Fibroblast of gingiva (primary cell): ENCODE measurements at regions not wholly inside any gene's neighbourhood (a gene's known extent, or its start where the extent isn't known, plus 50 kb on each side); places are given as distances from the start of the nearest gene placed in this dataset.
"Not testable (repeated sequence)": the region's sequence is repeated elsewhere in the genome, so short reads cannot be mapped to it uniquely, and the experiment has no call there.

Experiments
- DNase-seq: peaks from one replicate; pipeline ENCODE4 v3.0.0-alpha.2; 2011; ENCODE audit warnings: low read depth

DNA sequence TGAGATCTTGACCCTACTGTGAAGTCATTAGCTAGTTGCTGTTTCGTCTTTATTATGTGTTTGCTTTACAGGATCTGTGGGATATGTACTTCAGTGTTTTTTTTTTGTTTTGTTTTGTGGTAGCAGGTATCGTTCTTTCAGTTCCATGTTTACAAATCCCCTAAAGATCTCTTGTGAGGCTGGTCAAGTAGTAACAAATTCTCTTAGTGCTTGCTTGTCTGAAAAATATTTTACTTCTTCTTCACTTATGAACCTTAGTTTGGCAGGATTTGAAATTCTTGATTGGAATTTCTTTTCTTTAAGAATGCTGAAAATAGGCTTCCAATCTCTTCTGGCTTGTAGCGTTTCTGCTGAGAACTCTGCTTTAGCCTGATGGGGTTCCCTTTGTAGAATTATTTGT is 235.8 kb upstream of the ALCAM start:
- no peak for DNase-seq

DNA sequence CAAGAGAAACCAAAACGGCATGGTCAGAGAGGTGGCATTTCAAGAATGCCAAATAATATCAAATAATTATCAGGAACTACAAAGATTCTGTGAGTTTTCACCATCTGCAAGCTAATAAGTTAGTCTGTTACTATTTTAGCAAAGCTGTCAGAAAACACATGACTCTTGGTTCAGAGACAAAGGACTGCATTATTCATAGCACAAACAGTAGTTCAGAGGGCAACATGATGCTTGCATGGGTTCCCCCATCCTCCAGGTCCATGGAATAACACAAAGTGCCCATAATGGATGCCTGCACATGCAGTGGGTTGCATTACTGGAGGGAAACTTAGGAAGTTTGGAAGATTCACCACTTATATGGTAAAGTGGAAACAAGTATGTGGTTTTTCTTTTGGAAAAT is 228.8 kb upstream of the ALCAM start:
- no peak for DNase-seq

DNA sequence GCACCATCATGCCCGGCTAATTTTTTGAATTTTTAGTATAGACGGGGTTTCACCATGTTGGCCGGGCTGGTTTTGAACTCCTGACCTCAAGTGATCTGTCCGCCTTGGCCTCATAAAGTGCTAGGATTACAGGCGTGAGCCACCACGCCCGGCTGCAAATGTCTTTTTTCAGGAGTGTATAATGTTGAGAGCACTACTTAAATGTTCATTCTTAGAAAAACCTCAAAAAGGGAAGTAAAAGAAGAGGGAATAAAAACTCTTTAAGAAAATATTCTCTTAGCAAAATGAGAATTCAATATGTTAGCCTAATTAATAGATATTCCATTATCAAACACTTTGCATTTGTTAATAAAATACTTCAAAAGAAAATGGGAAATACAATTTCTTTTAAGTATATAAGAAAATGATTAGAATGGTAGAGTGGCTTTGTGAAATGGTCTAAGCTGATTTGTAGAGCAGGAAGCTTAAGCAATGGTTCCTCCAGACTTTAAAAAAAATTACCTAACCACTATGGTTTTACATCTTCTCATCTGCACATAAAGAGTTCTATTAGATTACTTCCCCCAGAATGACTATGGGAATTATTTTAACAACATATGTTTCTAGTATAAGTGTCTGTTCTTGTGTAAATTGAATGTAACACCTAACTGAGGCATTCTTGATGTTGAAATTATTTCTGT is 226.7 kb upstream of the ALCAM start:
- peak; percentile 27 for DNase-seq

DNA sequence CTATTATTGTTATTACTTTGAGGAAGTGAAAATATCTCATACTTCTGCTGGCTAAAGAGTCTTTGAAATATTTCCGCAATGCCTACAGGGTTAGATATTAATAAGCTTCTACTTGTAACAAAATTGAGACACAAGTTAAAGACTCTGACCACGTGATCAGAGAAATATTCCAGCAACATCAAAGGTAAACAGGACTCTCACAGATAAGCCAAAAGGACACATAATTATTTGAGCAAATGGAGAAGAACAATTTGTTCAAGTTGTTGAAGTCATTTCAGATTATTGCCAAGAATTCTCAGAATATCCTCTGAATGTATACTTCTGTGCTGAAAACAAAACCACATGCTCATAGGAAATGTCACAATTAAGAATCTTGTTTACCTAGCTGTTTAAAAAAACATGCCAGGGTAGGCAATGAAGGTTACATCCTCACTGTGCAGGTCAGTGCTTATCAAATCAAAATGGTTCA is 225.8 kb upstream of the ALCAM start:
- peak; percentile 77 for DNase-seq

DNA sequence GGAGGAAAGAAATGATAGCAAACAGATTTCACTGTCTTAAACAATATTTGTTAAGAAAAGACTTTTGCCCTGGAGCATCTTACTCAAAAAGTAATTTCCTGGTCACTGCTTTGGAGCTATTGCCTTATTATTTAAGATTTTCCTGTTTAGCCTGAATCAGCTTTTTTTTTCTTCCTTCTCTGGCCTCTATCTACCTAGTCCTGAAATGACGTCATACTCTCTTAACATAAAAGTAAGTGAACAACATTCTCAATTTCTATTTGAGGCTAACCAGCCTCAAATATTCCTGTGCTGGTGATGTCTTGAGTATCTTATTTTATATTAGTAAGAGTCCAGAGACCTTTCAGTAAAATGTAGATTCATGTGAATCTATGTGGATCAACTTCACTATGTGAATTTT is 221.9 kb upstream of the ALCAM start:
- no peak for DNase-seq

DNA sequence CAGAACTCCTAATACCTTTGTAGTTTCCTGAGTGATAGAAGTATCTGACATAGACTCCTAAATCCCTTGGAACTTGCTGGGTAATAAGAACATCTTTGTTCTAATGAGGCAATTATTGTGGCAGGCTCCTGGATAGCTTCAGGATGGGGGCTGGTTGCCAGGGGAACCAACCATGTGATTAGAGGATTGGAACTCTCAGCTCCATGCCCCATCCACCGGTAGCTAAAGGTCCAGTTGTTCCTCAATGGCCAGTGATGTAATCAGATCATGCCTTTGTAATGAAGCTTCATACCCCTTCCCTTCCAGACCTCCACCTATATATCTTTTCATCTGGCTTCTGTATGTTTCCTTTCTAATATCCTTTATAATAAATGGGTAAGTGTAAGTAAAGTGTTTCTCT is 221.2 kb upstream of the ALCAM start:
- DNase-seq = no peak

DNA sequence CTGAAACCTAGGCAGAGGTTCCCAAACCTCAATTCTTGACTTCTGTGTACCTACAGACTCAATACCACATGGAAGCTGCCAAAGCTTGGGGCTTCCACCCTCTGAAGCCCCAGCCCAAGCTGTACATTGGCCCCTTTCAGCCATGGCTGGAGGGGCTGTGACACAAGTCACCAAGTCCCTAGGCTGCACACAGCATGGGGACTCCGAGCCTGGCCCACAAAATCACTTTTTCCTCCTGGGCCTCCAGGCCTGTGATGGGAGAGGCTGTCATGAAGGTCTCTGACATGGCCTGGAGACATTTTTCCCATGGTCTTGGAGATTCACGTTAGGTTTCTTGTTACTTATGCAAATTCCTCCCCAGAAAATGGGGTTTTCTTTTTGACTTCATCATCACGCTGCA is 217.5 kb upstream of the ALCAM start:
- not testable (repeated sequence) for DNase-seq

DNA sequence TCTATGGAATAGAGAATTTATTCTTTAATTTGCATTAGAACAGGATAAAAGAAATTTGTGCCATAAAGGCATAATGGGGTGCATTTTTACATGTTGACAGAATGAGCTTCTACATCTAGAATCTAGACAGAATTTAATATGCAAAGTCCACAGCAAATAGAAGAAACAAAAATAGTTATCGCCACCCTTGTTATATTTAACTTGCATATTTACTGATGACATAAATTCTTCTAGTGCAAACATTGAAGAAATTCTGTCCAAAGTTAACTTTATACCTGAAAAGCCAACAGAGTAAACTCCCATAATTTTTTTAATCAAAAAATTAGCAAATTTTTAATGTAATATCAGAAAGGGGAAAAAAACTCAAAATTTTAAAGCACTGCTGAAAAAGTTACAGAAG is 213.7 kb upstream of the ALCAM start:
- no peak for DNase-seq

DNA sequence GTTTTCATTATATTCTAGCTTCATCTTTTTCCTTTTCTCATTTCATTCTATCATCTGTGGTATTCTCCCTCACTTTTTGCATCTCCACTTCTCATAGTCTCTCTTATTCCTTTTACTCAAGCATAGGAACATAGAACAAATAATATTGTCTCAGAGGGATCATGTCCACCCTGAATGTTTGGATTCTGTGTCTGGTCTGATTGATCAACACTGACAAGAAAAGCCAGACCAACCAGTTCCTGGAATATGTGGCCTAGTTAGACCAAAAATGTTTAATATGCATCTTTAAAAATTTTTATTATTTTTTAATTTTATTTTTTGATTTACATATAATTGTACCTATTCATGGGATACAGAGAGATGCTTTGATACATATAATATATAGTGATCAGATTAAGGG is 212.0 kb upstream of the ALCAM start:
- DNase-seq = no peak

DNA sequence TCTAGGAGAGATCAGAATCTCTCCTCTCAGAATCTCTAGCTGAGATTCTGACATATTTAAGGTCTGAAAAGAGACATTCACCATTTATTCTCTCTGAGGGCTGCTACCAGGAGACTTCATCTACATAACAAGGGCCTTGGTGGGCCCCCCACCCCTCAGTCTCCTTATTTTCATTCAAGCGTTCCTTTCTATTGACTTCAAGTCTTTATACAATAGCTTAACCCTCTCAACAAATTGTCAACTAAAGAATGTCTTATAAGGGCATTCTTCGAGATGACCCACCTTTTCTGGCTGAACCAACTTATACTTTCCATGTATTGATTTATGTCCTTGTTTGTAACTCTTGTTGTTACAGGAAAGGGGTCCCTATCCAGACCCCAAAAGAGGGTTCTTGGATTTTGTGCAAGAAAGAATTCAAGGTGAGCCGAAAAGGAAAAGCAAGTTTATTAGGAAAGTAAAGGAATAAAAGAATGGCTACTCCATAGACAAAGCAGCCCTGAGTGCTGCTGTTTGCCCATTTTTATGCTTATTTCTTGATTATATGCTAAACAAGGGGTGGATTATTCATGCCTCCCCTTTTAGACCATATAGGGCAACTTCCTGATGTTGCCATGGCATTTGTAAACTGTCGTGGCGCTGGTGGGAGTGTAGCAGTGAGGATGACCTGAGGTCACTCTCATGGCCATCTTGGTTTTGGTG is 209.5 kb upstream of the ALCAM start:
- no peak for DNase-seq

DNA sequence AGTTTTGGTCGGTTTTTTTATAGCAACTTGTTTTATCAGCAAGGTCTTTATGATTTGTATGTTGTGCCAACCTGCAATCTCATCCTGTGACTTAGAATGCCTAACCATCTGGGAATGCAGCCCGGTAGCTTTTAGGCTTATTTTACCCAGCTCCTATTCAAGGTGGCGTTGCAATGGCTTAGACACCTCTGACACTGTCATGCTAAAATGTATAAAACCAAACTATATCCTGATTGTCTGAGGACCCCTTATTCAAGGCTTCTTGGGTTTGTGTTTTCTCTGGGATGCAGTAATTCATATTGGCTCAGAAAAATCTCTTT is 209.0 kb upstream of the ALCAM start:
- no peak for DNase-seq

DNA sequence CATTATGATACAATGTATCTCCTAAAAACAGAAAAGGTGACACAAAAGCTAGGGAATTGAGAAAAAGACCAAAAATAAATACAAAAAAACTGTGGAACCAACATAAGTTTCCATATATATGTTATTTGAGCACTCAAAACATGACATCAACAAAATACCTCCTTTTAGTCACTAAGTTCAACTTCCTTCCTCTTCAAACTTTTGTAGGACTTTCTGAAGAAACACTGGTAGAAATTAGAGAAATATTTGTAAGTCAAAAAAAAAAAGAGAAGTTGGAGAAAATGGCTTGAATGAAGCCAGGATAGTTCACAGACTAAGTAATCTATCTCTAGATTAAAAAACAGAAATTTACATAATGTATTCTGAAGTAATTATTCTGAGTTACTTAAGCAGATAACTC is 208.4 kb upstream of the ALCAM start:
- no peak for DNase-seq

DNA sequence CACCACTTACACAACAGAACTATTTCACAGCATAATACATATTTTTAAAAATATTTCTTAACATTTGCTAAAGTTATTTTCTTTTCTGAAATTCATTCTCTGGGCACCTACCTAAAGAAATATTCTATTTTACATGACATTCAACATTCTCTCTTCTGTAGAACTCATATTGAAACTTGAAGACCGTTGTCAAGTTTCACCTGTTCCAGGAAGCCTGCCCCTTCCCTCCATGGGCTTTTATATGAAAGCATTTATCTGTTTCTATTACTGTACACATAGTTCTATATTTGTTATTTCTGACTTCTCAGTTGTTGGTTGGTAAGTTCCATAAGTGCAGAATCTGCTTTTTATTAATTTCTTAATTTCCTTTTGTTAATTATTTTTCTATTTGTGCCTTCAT is 204.3 kb upstream of the ALCAM start:
- DNase-seq = no peak

DNA sequence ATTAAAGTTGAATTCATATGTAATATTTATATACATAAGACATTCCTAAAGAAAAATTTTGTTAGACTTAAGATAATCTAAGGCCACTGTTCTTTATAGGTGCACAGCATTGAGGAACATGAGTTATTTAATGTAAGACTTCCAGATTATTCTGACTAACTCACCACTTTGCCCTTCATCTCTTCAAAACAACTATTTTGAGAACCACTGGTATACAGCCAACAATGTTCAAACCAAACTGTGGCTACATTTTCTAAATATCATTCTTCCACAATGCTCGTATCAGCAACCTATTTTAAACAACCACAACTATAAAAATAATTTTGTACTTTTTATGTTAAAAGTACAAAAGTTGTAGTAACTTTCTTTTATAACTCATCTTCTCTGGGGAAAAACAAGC is 199.8 kb upstream of the ALCAM start:
- DNase-seq = peak; percentile 49

DNA sequence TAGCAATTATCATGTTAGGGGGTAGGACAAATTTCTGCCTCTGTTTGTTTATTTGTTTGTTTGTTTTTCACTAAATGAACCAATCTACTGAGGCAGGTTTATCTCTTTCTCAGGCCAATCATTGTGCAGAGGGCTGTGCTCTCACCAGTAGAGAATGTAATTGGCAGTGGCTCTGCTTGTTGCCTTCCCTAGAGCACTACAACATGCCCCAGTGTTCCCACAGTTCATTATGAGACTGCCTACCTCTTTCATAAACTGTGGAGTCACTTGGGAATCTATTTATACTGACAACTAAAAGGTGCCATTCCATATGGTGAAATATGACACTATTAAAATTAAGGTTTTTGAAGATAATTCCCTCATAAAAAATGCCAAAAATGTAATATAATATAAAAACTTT is 196.3 kb upstream of the ALCAM start:
- no peak for DNase-seq

DNA sequence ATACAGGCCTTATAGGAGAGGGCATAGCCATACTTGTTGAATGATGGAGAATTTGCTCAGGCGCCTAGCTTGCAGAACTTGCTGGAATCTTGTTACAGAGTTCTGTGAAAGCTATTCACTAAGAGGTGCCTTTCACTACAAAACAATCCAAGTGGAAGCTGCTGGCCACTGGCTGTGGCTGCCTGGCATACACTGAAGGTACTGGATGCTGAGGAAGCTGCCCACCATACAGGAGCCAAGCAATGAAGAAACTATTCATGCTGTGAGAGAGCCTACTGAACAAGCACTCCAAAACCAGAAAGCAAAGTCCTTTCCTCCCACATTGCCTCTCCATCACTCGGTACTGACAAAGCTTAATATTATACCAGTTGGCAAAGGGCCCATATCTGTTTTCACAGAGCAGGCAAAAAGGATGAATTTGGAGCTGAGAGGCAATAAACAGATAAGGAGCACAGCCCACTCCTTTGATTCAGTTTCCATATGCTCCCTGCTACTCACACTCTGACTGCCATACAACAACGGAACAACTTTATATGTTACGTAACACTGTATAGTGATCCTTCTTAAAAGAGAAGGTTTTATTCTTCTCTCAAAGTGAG is 192.6 kb upstream of the ALCAM start:
- no peak for DNase-seq

DNA sequence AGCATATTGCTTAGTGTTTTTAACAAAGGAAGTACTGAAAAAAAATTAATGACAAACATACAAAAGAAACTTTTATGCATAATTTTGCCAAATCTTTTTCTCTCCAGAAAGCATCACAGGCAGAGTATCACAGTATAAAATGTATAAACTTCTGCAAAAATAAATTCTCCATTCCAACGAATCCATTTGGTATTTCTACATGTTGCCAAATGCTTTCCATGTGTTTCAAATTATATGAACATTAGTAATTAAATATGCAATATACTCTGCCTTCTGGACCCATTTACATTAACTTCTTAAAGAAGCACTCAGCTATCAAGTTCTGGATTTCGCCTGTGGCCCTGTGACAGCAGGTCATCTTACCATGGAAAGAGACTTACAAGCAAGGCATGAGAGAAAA is 189.1 kb upstream of the ALCAM start:
- peak; percentile 75 for DNase-seq

DNA sequence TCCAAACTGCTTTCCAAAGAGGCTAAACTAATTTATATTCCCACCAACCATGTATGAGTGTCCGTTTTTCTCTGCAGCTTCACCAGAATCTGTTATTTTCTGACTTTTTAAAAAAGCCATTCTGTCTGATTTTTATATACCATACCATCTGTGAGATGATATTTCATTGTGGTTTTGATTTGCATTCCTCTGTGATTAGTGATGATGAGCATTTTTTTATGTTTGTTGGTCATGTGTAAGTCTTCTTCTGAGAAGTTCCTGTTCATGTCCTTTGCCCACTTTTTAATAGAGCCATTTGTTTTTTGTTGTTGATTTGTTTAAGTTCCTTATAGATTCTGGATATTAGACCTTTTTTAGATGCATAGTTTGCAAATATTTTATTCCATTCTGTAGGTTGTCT is 179.4 kb upstream of the ALCAM start:
- no peak for DNase-seq

DNA sequence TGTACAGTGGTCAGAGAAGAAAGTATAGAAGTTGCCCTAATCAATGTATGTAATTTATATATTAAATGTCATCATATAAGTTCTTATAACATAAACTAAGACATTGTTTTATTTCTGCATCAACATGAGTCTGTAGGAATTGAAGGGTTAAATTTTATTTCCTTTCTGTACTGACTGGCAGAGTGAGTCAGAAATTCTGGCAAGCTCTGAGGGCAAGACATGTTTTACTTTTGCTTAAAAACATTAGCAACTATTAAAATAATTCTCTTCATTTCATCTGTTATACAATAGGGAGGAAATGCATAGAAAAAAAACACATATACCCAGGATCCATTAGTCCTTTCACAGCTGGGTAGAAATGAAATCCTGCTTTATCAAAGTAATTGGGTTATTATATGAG is 171.4 kb upstream of the ALCAM start:
- peak; percentile 25 for DNase-seq

DNA sequence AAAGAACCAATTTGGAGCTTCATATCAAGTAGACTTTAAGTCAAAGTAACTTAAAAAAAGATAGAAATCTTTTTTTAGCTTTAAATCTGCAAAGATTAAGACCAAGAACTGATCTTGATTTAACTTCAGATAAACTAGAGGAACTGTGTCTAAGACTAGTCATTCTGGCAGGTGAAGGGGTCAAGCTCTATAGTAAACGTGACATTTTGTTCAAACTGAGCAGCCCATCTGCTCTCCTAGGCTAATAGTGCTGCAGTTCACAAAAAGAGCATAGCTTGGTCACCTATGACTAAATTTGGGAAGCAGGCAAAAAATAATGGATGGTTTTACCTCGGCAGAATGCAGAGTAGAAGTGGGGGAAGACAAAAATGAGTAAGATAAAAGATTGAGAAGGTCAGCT is 168.8 kb upstream of the ALCAM start:
- DNase-seq = no peak

DNA sequence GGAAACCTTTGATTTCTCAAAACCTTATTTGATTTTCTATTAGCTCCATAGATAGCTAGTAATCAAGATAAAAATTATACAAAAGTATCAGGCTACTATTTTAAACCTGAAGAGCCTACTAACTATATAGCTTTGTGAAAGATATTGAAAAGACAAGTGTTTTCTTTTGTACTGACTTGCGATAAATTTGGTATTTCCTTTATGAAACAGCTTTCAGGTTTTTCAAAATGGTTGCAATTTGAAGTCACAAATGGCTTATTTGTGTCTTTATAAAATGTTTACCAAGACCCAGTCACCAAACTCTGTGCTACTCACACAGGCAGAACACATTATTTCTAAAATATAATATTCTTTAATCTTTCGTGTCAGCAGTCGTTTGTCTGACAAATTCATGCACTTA is 167.5 kb upstream of the ALCAM start:
- no peak for DNase-seq

DNA sequence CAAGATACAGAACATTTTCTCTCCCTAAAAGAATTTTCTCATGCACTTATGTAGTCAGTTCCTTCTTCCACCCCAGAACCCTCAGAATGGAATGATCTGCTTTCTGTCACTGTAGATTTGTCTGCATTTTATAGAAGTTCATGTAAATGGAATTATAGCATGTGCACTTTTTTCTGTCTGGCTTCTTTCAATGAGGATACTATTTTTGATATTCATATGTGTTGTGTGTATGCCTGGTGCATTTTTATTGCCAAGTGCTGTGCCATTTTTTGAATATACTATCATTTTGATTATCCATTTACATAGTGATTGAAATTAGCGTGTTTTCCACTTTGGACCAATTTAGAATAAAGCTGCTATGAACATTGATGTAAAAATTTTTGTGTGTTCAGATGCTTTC is 156.6 kb upstream of the ALCAM start:
- DNase-seq = no peak

DNA sequence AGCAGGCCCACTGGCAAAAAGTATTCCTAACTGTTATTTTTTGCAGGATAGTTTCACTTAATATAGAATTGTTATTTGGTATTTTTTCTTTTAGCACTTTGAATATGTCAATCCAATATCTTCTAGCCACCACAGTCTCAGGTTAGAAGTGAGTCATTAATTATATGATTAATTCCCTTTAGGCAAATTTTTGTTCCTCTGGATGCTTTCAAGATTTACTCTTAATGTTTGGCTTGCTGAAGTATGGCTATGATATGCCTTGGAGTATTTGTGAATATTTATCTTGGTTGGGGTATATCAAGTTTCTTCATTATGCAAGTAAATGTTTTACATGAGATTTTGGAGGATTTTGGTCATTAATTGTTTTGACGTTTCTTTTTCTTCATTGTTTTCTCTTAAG is 152.1 kb upstream of the ALCAM start:
- DNase-seq = no peak

DNA sequence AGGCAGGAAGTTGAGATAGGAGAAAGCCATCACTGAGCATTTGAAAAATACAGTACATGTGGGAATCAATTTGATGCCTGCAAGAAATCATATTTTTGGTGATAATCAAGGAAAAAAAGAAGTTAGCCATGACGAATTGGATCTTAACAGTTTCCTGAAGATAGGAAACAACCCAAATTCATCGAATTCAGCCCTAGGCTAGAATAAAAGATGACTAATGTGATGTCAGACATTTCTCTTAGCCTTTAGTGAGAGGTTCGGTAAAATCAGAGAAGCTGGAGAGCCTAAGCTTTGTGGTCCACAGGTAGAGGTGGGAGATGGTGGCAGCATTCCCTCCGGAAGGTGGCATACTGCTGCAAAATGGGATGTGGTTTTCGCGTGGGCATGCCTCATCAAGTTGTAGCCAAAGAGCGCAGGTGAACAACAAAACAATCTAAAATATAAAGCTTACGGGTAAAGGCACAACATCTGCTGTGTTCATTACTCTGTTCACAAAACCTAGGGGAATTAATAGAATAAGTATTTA is 144.1 kb upstream of the ALCAM start:
- DNase-seq = no peak
